ENCODE measurements at regions not wholly inside any gene's neighbourhood (a gene's known extent, or its start where the extent isn't known, plus 50 kb on each side); places are given as distances from the start of the nearest gene placed in this dataset.

GRCh38 chr6:17047889-17048288, 54.0 kb upstream of the STMND1 start:
- TF ChIP-seq EP300 (IDR thresholded peaks at IDR 0.05) (no peak), CTCF (IDR thresholded peaks at IDR 0.05) (no peak), POLR2AphosphoS5 (IDR thresholded peaks at IDR 0.05) (no peak)

Measured in suprapubic skin (tissue), 4 donors.